HCT116 (cell line): ENCODE measurements at regions not wholly inside any gene's neighbourhood (a gene's known extent, or its start where the extent isn't known, plus 50 kb on each side); places are given as distances from the start of the nearest gene placed in this dataset.

ENCODE experiments used
- ATAC-seq: fragments of 200-7000 bp; cut with Tn5 transposase; 2 replicates; pipeline ENCODE4 v1.9.1; 2020; ENCODE audit warnings: mild to moderate bottlenecking, moderate library complexity
- BruUV-seq: library from RNA; stranded (reverse); fragments of 400-500 nt; replicated peaks from 2 replicates; lab custom pipeline; 2021; lab: Mats Ljungman, UMichigan
- CTCF ChIA-PET: fragments of 300-600 bp; sonication (Branson Sonifier 250); formaldehyde crosslinking; loops from one replicate; lab custom pipeline; 2021; ENCODE audit warnings: antibody characterized with exemption; lab: Charles Lee
- POLR2A ChIA-PET: fragments of 300-600, 350-600 bp; sonication (Branson Sonifier 250); formaldehyde crosslinking; loops from one replicate; lab custom pipeline; 2021; ENCODE audit warnings: antibody characterized with exemption; lab: Charles Lee
- RAD21 ChIA-PET, 2 experiments: fragments of 300-600 bp; sonication (Branson Sonifier 250); formaldehyde crosslinking; loops; one replicate each; lab custom pipeline; 2023; ENCODE audit warnings: low total read pairs in 2 of 2; ENCODE audit not compliant: uncharacterized antibody in 2 of 2, unreplicated experiment in 2 of 2, low non-redundant PET in 1 of 2; lab: Charles Lee
- DNase-seq: peaks from one replicate; pipeline ENCODE4 v3.0.0-alpha.2; 2010; ENCODE audit warnings: low read depth, low spot score
- H2AFZ ChIP-seq: fragments of 200-600 bp; shearing (Covaris generic), sonication (generic); 2 replicates; pipeline ENCODE4 v1.6.1; 2017; ENCODE audit warnings: low read depth, mixed run types, mixed read lengths, antibody characterized with exemption, low read length; ENCODE audit not compliant: poor library complexity, severe bottlenecking
- H3K27ac ChIP-seq: 2 replicates; pipeline ENCODE4 v1.5.1; 2012; ENCODE audit warnings: low read depth, low read length
- H3K27me3 ChIP-seq: fragments of 200-600 bp; sonication (generic); 2 replicates; pipeline ENCODE4 v1.6.1; 2016; ENCODE audit warnings: mixed run types, low read length, mixed read lengths; ENCODE audit not compliant: insufficient read depth
- H3K36me3 ChIP-seq, 2 experiments: fragments of 200-500 bp in 1 of 2; fragments of 200-600 bp in 1 of 2; sonication (Bioruptor generic) in 1 of 2; sonication (generic) in 1 of 2; 2 replicates each; pipeline versions ENCODE4 v1.5.1 to v1.6.1; 2014 to 2016; ENCODE audit warnings: low read length in 2 of 2, inconsistent platforms in 1 of 2, mixed read lengths in 1 of 2, mixed run types in 1 of 2; ENCODE audit not compliant: insufficient read depth in 2 of 2, control insufficient read depth in 1 of 2
- H3K4me1 ChIP-seq, 2 experiments: fragments of 200-600 bp in 1 of 2; sonication (generic) in 1 of 2; 2 replicates each; pipeline versions ENCODE4 v1.5.1 to v1.6.1; 2012 to 2017; ENCODE audit warnings: low read length in 2 of 2, inconsistent platforms in 1 of 2, mild to moderate bottlenecking in 1 of 2, mixed read lengths in 1 of 2, mixed run types in 1 of 2, moderate library complexity in 1 of 2; ENCODE audit not compliant: insufficient read depth in 2 of 2, control insufficient read depth in 1 of 2
- H3K4me2 ChIP-seq: fragments of 200-600 bp; sonication (generic); 2 replicates; pipeline ENCODE4 v1.6.1; 2017; ENCODE audit warnings: mixed run types, low read length, mixed read lengths
- H3K4me3 ChIP-seq, 2 experiments: fragments of 200-600 bp in 1 of 2; sonication (generic) in 1 of 2; replicated peaks in 1 of 2; 2 replicates each; pipeline ENCODE4 v1.5.1; 2011 to 2016; ENCODE audit warnings: low read length in 2 of 2, control low read depth in 1 of 2, low read depth in 1 of 2, mild to moderate bottlenecking in 1 of 2, mixed read lengths in 1 of 2, mixed run types in 1 of 2
- H3K79me2 ChIP-seq: fragments of 200-600 bp; sonication (generic); 2 replicates; pipeline ENCODE4 v1.6.1; 2017; ENCODE audit warnings: mild to moderate bottlenecking, mixed run types, low read length, moderate library complexity, mixed read lengths; ENCODE audit not compliant: insufficient read depth
- H3K9ac ChIP-seq: fragments of 200-600 bp; sonication (generic); 2 replicates; pipeline ENCODE4 v1.6.1; 2016; ENCODE audit warnings: low read length, mixed read lengths
- H3K9me2 ChIP-seq: fragments of 200-600 bp; sonication (generic), shearing (Covaris generic); 2 replicates; pipeline ENCODE4 v1.6.1; 2017; ENCODE audit warnings: mixed run types, mild to moderate bottlenecking, moderate library complexity; ENCODE audit not compliant: insufficient read depth
- H3K9me3 ChIP-seq, 2 experiments: fragments of 200-500 bp in 1 of 2; fragments of 200-600 bp in 1 of 2; sonication (Bioruptor generic) in 1 of 2; sonication (generic) in 1 of 2; 2 replicates each; pipeline ENCODE4 v1.6.1; 2014 to 2017; ENCODE audit warnings: low read length in 2 of 2, mixed read lengths in 2 of 2, inconsistent platforms in 1 of 2, low read depth in 1 of 2, mild to moderate bottlenecking in 1 of 2, mixed run types in 1 of 2, moderate library complexity in 1 of 2; ENCODE audit not compliant: control insufficient read depth in 1 of 2, insufficient read depth in 1 of 2
- H4K20me1 ChIP-seq: fragments of 200-600 bp; sonication (generic), shearing (Covaris generic); 2 replicates; pipeline ENCODE4 v1.6.1; 2017; ENCODE audit warnings: mixed run types, mild to moderate bottlenecking, moderate library complexity; ENCODE audit not compliant: insufficient read depth
- ATF3 ChIP-seq: IDR thresholded peaks from 2 replicates; pipeline ENCODE4 v1.6.1; 2012
- CBX3 ChIP-seq: IDR thresholded peaks from 2 replicates; pipeline ENCODE4 v1.6.1; 2012; ENCODE audit warnings: low read depth
- CEBPB ChIP-seq: IDR thresholded peaks from 2 replicates; pipeline ENCODE4 v1.6.1; 2012; ENCODE audit warnings: low read depth
- CTCF ChIP-seq, 3 experiments: fragments of 200-600 bp in 1 of 3; sonication (generic) in 1 of 3; IDR thresholded peaks in 2 of 3; conservative IDR thresholded peaks in 1 of 3; 2 replicates each; pipeline ENCODE4 v1.5.1; 2012 to 2017; ENCODE audit warnings: low read depth in 2 of 3, low read length in 2 of 3, antibody characterized with exemption in 1 of 3, borderline replicate concordance in 1 of 3, control low read depth in 1 of 3, mild to moderate bottlenecking in 1 of 3, mixed read lengths in 1 of 3, mixed run types in 1 of 3, moderate library complexity in 1 of 3; ENCODE audit not compliant: insufficient read depth in 1 of 3
- EGR1 ChIP-seq: IDR thresholded peaks from 2 replicates; pipeline ENCODE4 v1.6.1; 2012; ENCODE audit warnings: low read depth
- ELF1 ChIP-seq: IDR thresholded peaks from 2 replicates; pipeline ENCODE4 v1.6.1; 2012; ENCODE audit warnings: low read depth, borderline replicate concordance
- FOSL1 ChIP-seq: IDR thresholded peaks from 2 replicates; pipeline ENCODE4 v1.6.1; 2012; ENCODE audit warnings: low read depth
- JUND ChIP-seq: IDR thresholded peaks from 2 replicates; pipeline ENCODE4 v1.6.1; 2012
- POLR2A ChIP-seq: IDR thresholded peaks from 2 replicates; pipeline ENCODE4 v1.7.0; 2011; ENCODE audit warnings: borderline replicate concordance; ENCODE audit not compliant: insufficient read depth, insufficient read length; ENCODE audit errors: extremely low read depth
- RAD21 ChIP-seq: IDR thresholded peaks from 2 replicates; pipeline ENCODE4 v1.6.1; 2012; ENCODE audit warnings: low read depth, mild to moderate bottlenecking
- SP1 ChIP-seq: IDR thresholded peaks from 2 replicates; pipeline ENCODE4 v1.6.1; 2012; ENCODE audit warnings: low read depth
- SRF ChIP-seq: IDR thresholded peaks from 2 replicates; pipeline ENCODE4 v1.6.1; 2012; ENCODE audit warnings: low read depth
- ZFX ChIP-seq: fragments of 450-650 bp; IDR thresholded peaks from 2 replicates; pipeline ENCODE4 v1.6.1; 2017
- ZNF274 ChIP-seq: fragments of 200-500 bp; sonication (Bioruptor generic); IDR thresholded peaks from 2 replicates; pipeline ENCODE4 v1.6.1; 2014; ENCODE audit warnings: mild to moderate bottlenecking, low read depth, low read length, inconsistent platforms
- intact Hi-C: fragments of 100-400 bp; cut with micrococcal nuclease; formaldehyde crosslinking; loops from 2 replicates; pipeline ENCODE4 v1.10.0; 2022

GRCh38 chr2:156671706-156672361, 235.7 kb downstream of the GPD2 start:
- no peak overlapping the region for H3K9ac ChIP-seq
- H3K36me3 ChIP-seq, result no peaks in the 10 kb centered on the region
- TF ChIP-seq EGR1 (no peak), POLR2A (no peak), CTCF (IDR thresholded peaks at IDR 0.05 in 2 of 3, conservative IDR thresholded peaks at IDR 0.05 in 1 of 3; ENCODE audit: borderline replicate concordance in 1 of 3, insufficient read depth in 1 of 3, low read depth in 2 of 3, low read length in 2 of 3) (no peak), ZFX (no peak), CBX3 (no peak), ATF3 (no peak), ZNF274 (no peak), RAD21 (no peak), ELF1 (no peak), FOSL1 (no peak), SRF (no peak), CEBPB (no peak), SP1 (no peak), JUND (no peak)
- no peak for ATAC-seq
- no peaks in the 10 kb centered on the region for H3K9me3 ChIP-seq
- RAD21 ChIA-PET, result no interaction called here
- peaks cover 0 to 2% of the 10 kb centered on the region in 2 experiments; a peak in 1 of 4 replicates for H3K4me1 ChIP-seq
- H3K4me2 ChIP-seq, result no peak overlapping the region
- no peaks in the 10 kb centered on the region for H4K20me1 ChIP-seq
- no peak overlapping the region for H2AFZ ChIP-seq
- DNase-seq, result no peak
- no peaks in the 10 kb centered on the region for H3K79me2 ChIP-seq
- CTCF ChIA-PET, result no interaction called here
- H3K27ac ChIP-seq, result no peak overlapping the region
- POLR2A ChIA-PET, result no interaction called here
- H3K27me3 ChIP-seq, result no peaks in the 10 kb centered on the region
- H3K9me2 ChIP-seq, result no peaks in the 10 kb centered on the region
- H3K4me3 ChIP-seq, result no peak overlapping the region
- no TSS peak for BruUV-seq
- intact Hi-C loops, result no loop called here
